ENCODE measurements at regions not wholly inside any gene's neighbourhood (a gene's known extent, or its start where the extent isn't known, plus 50 kb on each side); places are given as distances from the start of the nearest gene placed in this dataset.

- no peak overlapping the region for H2BK5ac ChIP-seq (ENCODE audit: insufficient read length, low read length)
- H3K23ac ChIP-seq (ENCODE audit: insufficient read length, low read depth, low read length), result no peak overlapping the region
- no peak overlapping the region for H2BK12ac ChIP-seq (ENCODE audit: insufficient read length, low read depth, low read length)
- no peaks in the 10 kb centered on the region for H3K27me3 ChIP-seq (ENCODE audit: insufficient read depth, low read length)
- no peak overlapping the region for H2AFZ ChIP-seq (ENCODE audit: low read length)
- H3T11ph ChIP-seq (ENCODE audit: low read length), result no peak overlapping the region
- H3K9me3 ChIP-seq (ENCODE audit: control insufficient read depth, low read depth, low read length), result no peaks in the 10 kb centered on the region
- H3K14ac ChIP-seq (ENCODE audit: insufficient read depth, low read length), result no peak overlapping the region
- Mint-ChIP-seq H3K4me3 (no peak overlapping the region), H3K27me3 (ENCODE audit: low read depth) (no peaks in the 10 kb centered on the region), H3K9me3 (no peaks in the 10 kb centered on the region; a peak in 4 of 5 replicates), H3K36me3 (ENCODE audit: insufficient read depth in 1 of 3, low read depth in 3 of 3) (peaks cover 0 to 2% (median 0%) of the 10 kb centered on the region in 3 experiments; a peak in 1 of 7 replicates), H3K4me1 (no peaks in the 10 kb centered on the region), H3K27ac (no peak overlapping the region)
- no peak overlapping the region for H2BK20ac ChIP-seq (ENCODE audit: low read depth, low read length, poor library complexity, severe bottlenecking)
- no peak overlapping the region for H3K27ac ChIP-seq (ENCODE audit: insufficient read length, low read depth, low read length)
- no peaks in the 10 kb centered on the region for H3K23me2 ChIP-seq (ENCODE audit: insufficient read length, low read depth, low read length, poor library complexity, severe bottlenecking)
- H4K91ac ChIP-seq (ENCODE audit: insufficient read length, low read depth, low read length), result no peak overlapping the region
- H2AK5ac ChIP-seq (ENCODE audit: insufficient read length, low read length), result no peak overlapping the region
- no peaks in the 10 kb centered on the region for H3K79me1 ChIP-seq (ENCODE audit: insufficient read depth, low read depth, low read length, poor library complexity, severe bottlenecking)
- no peak overlapping the region for H4K5ac ChIP-seq (ENCODE audit: insufficient read length, low read depth, low read length)
- H2BK15ac ChIP-seq (ENCODE audit: low read depth, low read length), result no peak overlapping the region
- H3K4me2 ChIP-seq (ENCODE audit: insufficient read depth, insufficient read length, low read length), result no peak overlapping the region
- H3K4me1 ChIP-seq (ENCODE audit: insufficient read depth, low read length), result no peaks in the 10 kb centered on the region
- H4K20me1 ChIP-seq (ENCODE audit: control insufficient read depth, insufficient read depth, insufficient read length), result no peaks in the 10 kb centered on the region
- H3K79me2 ChIP-seq (ENCODE audit: insufficient read depth, low read length), result no peaks in the 10 kb centered on the region
- H2BK120ac ChIP-seq (ENCODE audit: low read depth, low read length, poor library complexity, severe bottlenecking), result no peak overlapping the region
- no peak overlapping the region for H3K18ac ChIP-seq (ENCODE audit: insufficient read length, low read depth, low read length)
- no peak overlapping the region for H3K4ac ChIP-seq (ENCODE audit: low read depth, low read length)
- no peak overlapping the region for H3K9ac ChIP-seq (ENCODE audit: extremely low read depth, insufficient read length, low read length)
- no peak for TF ChIP-seq CTCF (conservative IDR thresholded peaks at IDR 0.05)
- no peak overlapping the region for H3K56ac ChIP-seq (ENCODE audit: insufficient read length, low read depth, low read length)
- WGBS (ENCODE audit: extremely low coverage, insufficient read length, low lambda C conversion rate), result no CpG with 5 or more reads among the region's 3 CpGs
- DNase-seq, result no peak
- no peak overlapping the region for H4K8ac ChIP-seq (replicated peaks; ENCODE audit: insufficient read length, low read depth, low read length)
Observed at GRCh38 chr15:37698679-37699078, 235.8 kb upstream of the TMCO5A start.
